ENCODE measurements at regions not wholly inside any gene's neighbourhood (a gene's known extent, or its start where the extent isn't known, plus 50 kb on each side); places are given as distances from the start of the nearest gene placed in this dataset.

GRCh38 chr1:188017921-188018320 is 1189.2 kb downstream of the PLA2G4A start:
- no peak for TF ChIP-seq CTCF (IDR thresholded peaks at IDR 0.05)
- no peak for TF ChIP-seq ZFX (IDR thresholded peaks at IDR 0.05; ENCODE audit: borderline replicate concordance)

Measured in 22Rv1 (cell line).